WERI-Rb-1 (cell line): ENCODE measurements at regions not wholly inside any gene's neighbourhood (a gene's known extent, or its start where the extent isn't known, plus 50 kb on each side); places are given as distances from the start of the nearest gene placed in this dataset.

ENCODE experiments used
- DNase-seq: peaks from one replicate; pipeline ENCODE4 v3.0.0-alpha.2; 2020
- H3K27ac ChIP-seq: fragments of 250-450 bp; sonication (Bioruptor Pico); 2 replicates; pipeline ENCODE4 v1.5.1; 2020; ENCODE audit warnings: mild to moderate bottlenecking, moderate library complexity
- H3K27me3 ChIP-seq: fragments of 250-450 bp; sonication (Bioruptor Pico); 2 replicates; pipeline ENCODE4 v1.5.1; 2021; ENCODE audit warnings: mild to moderate bottlenecking, low read depth, moderate library complexity; ENCODE audit not compliant: insufficient read depth, severe bottlenecking
- H3K36me3 ChIP-seq: fragments of 250-450 bp; sonication (Bioruptor Pico); 2 replicates; pipeline ENCODE4 v1.5.1; 2020; ENCODE audit warnings: mild to moderate bottlenecking, moderate library complexity
- H3K4me3 ChIP-seq: 2 replicates; pipeline ENCODE4 v1.5.1; 2011; ENCODE audit warnings: low read depth, mild to moderate bottlenecking, control low read depth, low read length
- H3K9me3 ChIP-seq: fragments of 250-450 bp; sonication (Bioruptor Pico); 2 replicates; pipeline ENCODE4 v1.5.1; 2021; ENCODE audit warnings: mild to moderate bottlenecking, moderate library complexity; ENCODE audit not compliant: severe bottlenecking
- TF ChIP-seq, protein P1 (sequence below): IDR thresholded peaks from 2 replicates; pipeline ENCODE4 v1.5.1; 2011; ENCODE audit warnings: low read depth, mild to moderate bottlenecking, control low read depth, inconsistent platforms, low read length

GRCh38 chr3:144178607-144179006 is 207.0 kb downstream of the DIPK2A start:
- Histone ChIP-seq H3K4me3 (no peak overlapping the region), H3K27ac (no peak overlapping the region), H3K36me3 (no peaks in the 10 kb centered on the region), H3K9me3 (no peaks in the 10 kb centered on the region), H3K27me3 (no peaks in the 10 kb centered on the region)
- no peak for DNase-seq
- TF ChIP-seq, protein P1, sequence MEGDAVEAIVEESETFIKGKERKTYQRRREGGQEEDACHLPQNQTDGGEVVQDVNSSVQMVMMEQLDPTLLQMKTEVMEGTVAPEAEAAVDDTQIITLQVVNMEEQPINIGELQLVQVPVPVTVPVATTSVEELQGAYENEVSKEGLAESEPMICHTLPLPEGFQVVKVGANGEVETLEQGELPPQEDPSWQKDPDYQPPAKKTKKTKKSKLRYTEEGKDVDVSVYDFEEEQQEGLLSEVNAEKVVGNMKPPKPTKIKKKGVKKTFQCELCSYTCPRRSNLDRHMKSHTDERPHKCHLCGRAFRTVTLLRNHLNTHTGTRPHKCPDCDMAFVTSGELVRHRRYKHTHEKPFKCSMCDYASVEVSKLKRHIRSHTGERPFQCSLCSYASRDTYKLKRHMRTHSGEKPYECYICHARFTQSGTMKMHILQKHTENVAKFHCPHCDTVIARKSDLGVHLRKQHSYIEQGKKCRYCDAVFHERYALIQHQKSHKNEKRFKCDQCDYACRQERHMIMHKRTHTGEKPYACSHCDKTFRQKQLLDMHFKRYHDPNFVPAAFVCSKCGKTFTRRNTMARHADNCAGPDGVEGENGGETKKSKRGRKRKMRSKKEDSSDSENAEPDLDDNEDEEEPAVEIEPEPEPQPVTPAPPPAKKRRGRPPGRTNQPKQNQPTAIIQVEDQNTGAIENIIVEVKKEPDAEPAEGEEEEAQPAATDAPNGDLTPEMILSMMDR, result no peak

GRCh38 chr3:144181062-144181461 is 209.4 kb downstream of the DIPK2A start:
- no peaks in the 10 kb centered on the region for H3K36me3 ChIP-seq
- H3K9me3 ChIP-seq, result no peaks in the 10 kb centered on the region
- no peak overlapping the region for H3K27ac ChIP-seq
- TF ChIP-seq, protein P1, result no peak
- DNase-seq, result no peak
- H3K27me3 ChIP-seq, result no peaks in the 10 kb centered on the region
- H3K4me3 ChIP-seq, result no peak overlapping the region

DNA sequence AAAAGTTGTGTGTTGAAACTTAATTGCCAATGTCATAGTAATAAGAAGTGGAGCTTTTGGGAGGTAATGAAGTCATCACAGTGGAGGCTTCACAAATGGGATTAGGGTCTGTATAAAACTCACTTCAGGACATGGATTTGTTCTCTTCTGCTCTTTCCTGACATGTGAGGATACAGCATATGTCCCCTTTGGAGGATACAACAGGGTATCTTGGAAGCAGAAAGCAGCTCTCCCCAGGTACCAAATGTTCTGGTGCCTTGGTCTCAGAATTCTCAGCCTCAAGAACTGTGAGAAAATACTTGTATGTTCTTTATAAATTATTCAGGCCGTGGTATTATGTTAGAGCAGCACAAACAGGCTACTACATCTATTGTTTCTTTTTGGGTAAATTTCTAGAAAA is 210.9 kb downstream of the DIPK2A start:
- no peaks in the 10 kb centered on the region for H3K27me3 ChIP-seq
- H3K36me3 ChIP-seq, result no peaks in the 10 kb centered on the region
- TF ChIP-seq, protein P1, result no peak
- H3K27ac ChIP-seq, result no peak overlapping the region
- H3K9me3 ChIP-seq, result no peaks in the 10 kb centered on the region
- H3K4me3 ChIP-seq, result no peak overlapping the region
- DNase-seq, result no peak

GRCh38 chr3:144185276-144185675 is 213.7 kb downstream of the DIPK2A start:
- DNase-seq, result no peak
- Histone ChIP-seq H3K27me3 (no peaks in the 10 kb centered on the region), H3K27ac (no peak overlapping the region), H3K36me3 (no peaks in the 10 kb centered on the region), H3K4me3 (no peak overlapping the region), H3K9me3 (peaks cover 2% of the 10 kb centered on the region)
- TF ChIP-seq, protein P1, result no peak

- Histone ChIP-seq H3K9me3 (peaks cover 2% of the 10 kb centered on the region), H3K27ac (no peak overlapping the region), H3K4me3 (no peak overlapping the region), H3K36me3 (no peaks in the 10 kb centered on the region), H3K27me3 (no peaks in the 10 kb centered on the region)
- DNase-seq, result no peak
- TF ChIP-seq, protein P1, result no peak
Measured at GRCh38 chr3:144187531-144188210, 216.0 kb downstream of the DIPK2A start.

GRCh38 chr3:144189044-144189443 is 217.4 kb downstream of the DIPK2A start:
- H3K36me3 ChIP-seq, result no peaks in the 10 kb centered on the region
- DNase-seq, result no peak
- H3K27me3 ChIP-seq, result no peaks in the 10 kb centered on the region
- no peak overlapping the region for H3K27ac ChIP-seq
- H3K9me3 ChIP-seq, result peaks cover 2% of the 10 kb centered on the region
- TF ChIP-seq, protein P1, result no peak
- no peak overlapping the region for H3K4me3 ChIP-seq
